Mesothelial cell of epicardium (in vitro differentiated cells): ENCODE measurements at regions not wholly inside any gene's neighbourhood (a gene's known extent, or its start where the extent isn't known, plus 50 kb on each side); places are given as distances from the start of the nearest gene placed in this dataset.

ENCODE experiments used
- DNase-seq, 2 experiments: peaks; one replicate each; pipeline ENCODE4 v3.0.0; 2021; ENCODE audit warnings: low spot score in 2 of 2; ENCODE audit not compliant: unreplicated experiment in 2 of 2
- H3K27ac Mint-ChIP-seq: 2 replicates; pipeline ENCODE4 v1.8.0; 2021; ENCODE audit warnings: mixed read lengths
- H3K27me3 Mint-ChIP-seq: 2 replicates; pipeline ENCODE4 v1.8.0; 2021; ENCODE audit warnings: low read depth, mixed read lengths
- H3K36me3 Mint-ChIP-seq: 2 replicates; pipeline ENCODE4 v1.8.0; 2021; ENCODE audit warnings: mixed read lengths
- H3K4me1 Mint-ChIP-seq: 2 replicates; pipeline ENCODE4 v1.8.0; 2021; ENCODE audit warnings: mixed read lengths
- H3K4me3 Mint-ChIP-seq: 2 replicates; pipeline ENCODE4 v1.8.0; 2021; ENCODE audit warnings: mild to moderate bottlenecking, moderate library complexity, mixed read lengths
- H3K9me3 Mint-ChIP-seq: 2 replicates; pipeline ENCODE4 v1.8.0; 2021; ENCODE audit warnings: mixed read lengths
- CTCF ChIP-seq: fragments of 200-600 bp; sonication (generic); IDR thresholded peaks from one replicate; pipeline ENCODE4 v1.5.0; 2021; ENCODE audit warnings: antibody characterized with exemption; ENCODE audit not compliant: unreplicated experiment

- DNase-seq, result no peak
- Mint-ChIP-seq H3K27me3 (peaks cover 9% of the 10 kb centered on the region), H3K4me3 (no peak overlapping the region), H3K27ac (no peak overlapping the region), H3K4me1 (no peaks in the 10 kb centered on the region), H3K9me3 (no peaks in the 10 kb centered on the region), H3K36me3 (no peaks in the 10 kb centered on the region)
- TF ChIP-seq CTCF, result no peak
These were observed 84.0 kb downstream of the MINAR1 start for GRCh38 chr15:79516155-79516554.

GRCh38 chr15:79516646-79517045 is 84.5 kb downstream of the MINAR1 start:
- no peaks in the 10 kb centered on the region for H3K36me3 Mint-ChIP-seq
- peaks cover 7% of the 10 kb centered on the region for H3K27me3 Mint-ChIP-seq
- no peak overlapping the region for H3K4me3 Mint-ChIP-seq
- TF ChIP-seq CTCF, result no peak
- no peaks in the 10 kb centered on the region for H3K9me3 Mint-ChIP-seq
- no peaks in the 10 kb centered on the region for H3K4me1 Mint-ChIP-seq
- no peak for DNase-seq
- no peak overlapping the region for H3K27ac Mint-ChIP-seq

GRCh38 chr15:79519628-79520027 is 87.5 kb downstream of the MINAR1 start:
- no peaks in the 10 kb centered on the region for H3K36me3 Mint-ChIP-seq
- H3K27ac Mint-ChIP-seq, result no peak overlapping the region
- H3K9me3 Mint-ChIP-seq, result no peaks in the 10 kb centered on the region
- no peak for DNase-seq
- H3K4me1 Mint-ChIP-seq, result no peaks in the 10 kb centered on the region
- no peak for TF ChIP-seq CTCF
- H3K4me3 Mint-ChIP-seq, result no peak overlapping the region
- peaks cover 5% of the 10 kb centered on the region for H3K27me3 Mint-ChIP-seq

GRCh38 chr15:79520654-79521053 is 88.5 kb downstream of the MINAR1 start:
- TF ChIP-seq CTCF, result no peak
- no peak overlapping the region for H3K27ac Mint-ChIP-seq
- no peaks in the 10 kb centered on the region for H3K9me3 Mint-ChIP-seq
- no peaks in the 10 kb centered on the region for H3K4me1 Mint-ChIP-seq
- no peak for DNase-seq
- H3K4me3 Mint-ChIP-seq, result no peak overlapping the region
- no peaks in the 10 kb centered on the region for H3K36me3 Mint-ChIP-seq
- peaks cover 5% of the 10 kb centered on the region for H3K27me3 Mint-ChIP-seq

- H3K4me1 Mint-ChIP-seq, result no peaks in the 10 kb centered on the region
- DNase-seq, result no peak
- H3K9me3 Mint-ChIP-seq, result no peaks in the 10 kb centered on the region
- TF ChIP-seq CTCF, result no peak
- H3K4me3 Mint-ChIP-seq, result no peak overlapping the region
- no peaks in the 10 kb centered on the region for H3K36me3 Mint-ChIP-seq
- no peak overlapping the region for H3K27ac Mint-ChIP-seq
- H3K27me3 Mint-ChIP-seq, result peaks cover 6% of the 10 kb centered on the region
These were observed 90.5 kb downstream of the MINAR1 start for GRCh38 chr15:79522656-79523055.

GRCh38 chr15:79523266-79523665 is 91.1 kb downstream of the MINAR1 start:
- H3K9me3 Mint-ChIP-seq, result no peaks in the 10 kb centered on the region
- H3K4me3 Mint-ChIP-seq, result no peak overlapping the region
- DNase-seq, result no peak
- peaks cover 6% of the 10 kb centered on the region for H3K27me3 Mint-ChIP-seq
- H3K36me3 Mint-ChIP-seq, result no peaks in the 10 kb centered on the region
- no peak overlapping the region for H3K27ac Mint-ChIP-seq
- no peak for TF ChIP-seq CTCF
- H3K4me1 Mint-ChIP-seq, result no peaks in the 10 kb centered on the region
